ENCODE measurements at regions not wholly inside any gene's neighbourhood (a gene's known extent, or its start where the extent isn't known, plus 50 kb on each side); places are given as distances from the start of the nearest gene placed in this dataset.

DNA sequence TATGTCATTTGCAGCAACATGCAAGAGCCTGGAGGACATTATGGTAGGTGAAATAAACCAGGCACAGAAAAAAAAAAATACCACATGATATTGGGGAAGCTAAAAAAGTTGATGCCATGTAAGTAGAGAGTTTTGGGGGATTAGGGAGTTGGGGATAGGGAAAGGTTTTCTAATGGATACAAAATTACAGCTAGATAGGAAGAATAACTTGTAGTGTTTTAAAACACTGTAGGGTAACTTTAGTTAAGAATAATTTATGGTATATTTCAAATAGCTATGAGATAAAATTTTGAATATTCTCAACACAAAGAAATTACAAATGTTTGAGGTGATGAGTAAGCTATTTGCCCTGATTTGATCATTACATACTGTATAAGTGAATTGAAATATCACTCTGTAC, 1456.7 kb upstream of the MIR17HG start:
- no peak for DNase-seq (ENCODE audit: low read depth in 2 of 2)

DNA sequence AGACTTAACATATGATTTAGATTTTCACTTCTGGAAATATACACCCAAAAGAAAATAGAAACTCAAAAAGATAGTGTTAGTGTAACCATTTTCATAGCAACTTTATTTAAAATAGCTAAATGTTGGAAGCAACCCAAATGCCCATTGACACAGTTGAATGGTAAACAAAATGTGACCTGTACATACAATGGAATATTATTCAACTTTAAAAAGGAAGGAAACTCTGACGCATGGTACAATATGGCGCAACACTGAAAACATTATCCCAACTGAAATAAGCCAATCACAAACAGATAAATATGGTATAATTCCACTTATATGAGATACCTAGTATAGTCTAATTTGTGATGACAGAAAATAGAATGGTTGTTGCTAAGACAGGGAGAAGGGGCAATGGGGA, 1456.1 kb upstream of the MIR17HG start:
- no peak for DNase-seq (ENCODE audit: low read depth in 2 of 2)

DNA sequence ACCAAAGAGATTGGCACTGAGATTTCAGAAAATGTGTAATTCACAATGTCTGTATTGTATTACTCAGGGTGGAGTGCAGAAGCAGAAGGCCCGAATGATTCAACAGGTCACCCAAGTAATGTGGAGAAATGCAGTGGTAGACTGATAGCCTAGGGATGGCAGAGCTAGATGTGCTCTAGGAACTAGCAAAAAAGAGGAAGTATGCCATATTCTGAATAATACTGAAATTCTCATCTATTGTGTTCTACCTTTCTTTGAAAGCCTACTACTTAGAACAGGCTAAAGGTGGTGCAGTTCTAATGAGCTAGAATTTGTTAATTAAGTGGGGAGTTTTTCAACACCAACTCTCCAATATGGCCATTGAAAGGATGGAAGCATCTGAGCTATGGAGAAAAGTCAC, 1449.8 kb upstream of the MIR17HG start:
- DNase-seq (ENCODE audit: low read depth in 2 of 2): no peak

DNA sequence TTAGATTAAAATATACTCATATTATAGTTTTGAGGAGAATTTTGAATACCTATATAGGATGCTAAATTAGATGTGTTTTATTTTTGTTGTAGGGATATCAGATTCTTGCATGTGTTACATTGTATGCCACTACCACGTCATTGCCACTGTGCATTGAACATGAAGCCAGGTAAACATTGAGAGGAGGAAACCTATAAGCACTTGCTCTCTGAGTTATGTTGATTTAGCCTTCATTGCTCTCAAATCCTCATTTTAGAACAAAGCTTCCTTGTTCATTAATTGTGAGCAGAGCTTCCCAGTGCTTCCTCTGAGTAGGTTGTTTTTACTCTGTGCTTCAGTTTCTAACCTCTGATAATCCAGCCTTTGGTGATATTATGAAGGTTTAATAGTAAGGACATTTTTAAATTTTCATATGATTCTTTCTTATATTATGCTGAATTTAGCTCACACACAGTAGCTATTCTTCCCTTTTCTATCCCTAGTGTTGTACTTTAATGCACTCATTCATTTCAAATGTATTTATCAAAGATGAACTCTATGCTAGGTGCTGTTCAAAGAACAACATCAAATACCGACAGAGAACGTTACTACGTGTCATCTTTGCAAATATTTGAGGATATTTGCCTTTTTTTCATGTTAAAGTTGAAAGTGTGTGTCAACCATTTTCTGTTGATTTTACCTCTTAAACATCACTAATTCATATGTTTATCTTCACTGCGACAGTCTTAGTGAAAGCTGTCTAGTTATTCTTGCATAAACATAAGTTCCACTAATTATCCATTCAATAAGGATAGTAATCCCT, 1448.0 kb upstream of the MIR17HG start:
- no peak for DNase-seq (ENCODE audit: low read depth in 2 of 2)

DNA sequence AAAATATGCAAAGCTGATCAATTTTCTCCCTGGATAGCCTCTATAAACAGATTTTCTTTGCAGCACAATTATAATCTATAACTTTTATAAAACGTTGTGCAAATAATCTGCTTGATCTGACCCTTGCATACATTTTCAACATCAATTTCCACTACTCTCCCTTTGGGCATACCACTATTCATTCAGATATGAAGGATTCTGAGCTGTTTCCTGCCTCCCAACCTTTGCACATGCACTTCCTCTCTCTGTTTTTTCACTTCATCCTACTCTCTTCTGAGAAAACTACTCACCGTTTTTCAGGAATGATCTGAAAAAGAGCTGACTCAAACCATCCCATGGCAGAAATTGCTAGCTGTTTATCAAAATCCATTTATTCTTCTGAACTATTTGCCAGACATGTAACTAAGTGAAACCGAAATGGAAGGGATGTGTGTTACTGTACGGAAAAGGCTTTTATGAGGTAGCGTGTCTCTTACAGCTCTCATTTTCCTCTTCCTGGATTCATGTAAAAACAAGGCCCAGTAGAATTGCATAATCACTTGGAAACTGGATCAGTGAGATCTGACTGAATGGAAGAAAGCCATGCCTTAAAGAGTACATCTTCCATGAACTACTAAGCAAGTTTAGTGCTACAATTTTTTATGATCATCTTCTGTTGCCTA, 1447.3 kb upstream of the MIR17HG start:
- DNase-seq (ENCODE audit: low read depth in 2 of 2): no peak

DNA sequence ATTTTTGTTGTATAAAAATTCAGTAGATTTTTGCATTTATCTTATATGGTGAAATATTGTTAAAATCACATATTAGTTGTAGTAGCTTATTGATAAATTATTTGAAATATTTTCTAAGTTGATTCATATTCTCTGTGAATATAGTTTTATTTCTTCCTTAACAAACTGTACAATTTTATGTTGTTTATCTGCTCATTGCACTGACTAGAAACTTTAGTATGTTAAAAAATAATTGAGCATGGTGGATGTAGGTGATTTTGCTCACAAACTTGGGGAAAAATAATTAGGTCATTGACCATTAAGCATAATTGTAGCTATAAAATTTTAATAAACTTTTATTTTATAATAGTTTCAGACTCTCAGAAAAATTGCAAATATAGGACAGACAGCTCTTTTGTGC, 1445.3 kb upstream of the MIR17HG start:
- no peak for DNase-seq (ENCODE audit: low read depth in 2 of 2)

DNA sequence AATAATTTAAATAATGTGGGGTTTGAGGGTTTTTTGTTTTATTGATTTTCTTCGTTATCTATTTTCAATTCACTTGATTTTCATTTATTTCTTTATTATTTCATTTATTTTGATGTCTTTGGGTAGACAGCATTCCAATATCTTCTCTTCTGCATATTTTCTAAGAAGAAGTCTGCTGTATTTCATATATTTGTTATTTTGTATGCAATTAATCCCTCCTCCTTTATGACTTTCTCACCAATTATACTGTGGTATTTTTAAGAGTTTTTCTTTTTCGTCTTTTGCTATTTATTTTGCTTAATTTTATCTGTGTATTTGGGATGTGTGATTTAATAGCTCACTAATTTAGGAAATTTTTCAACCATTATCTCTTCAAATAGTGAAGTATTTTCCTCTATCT, 1444.4 kb upstream of the MIR17HG start:
- no peak for DNase-seq (ENCODE audit: low read depth in 2 of 2)

DNA sequence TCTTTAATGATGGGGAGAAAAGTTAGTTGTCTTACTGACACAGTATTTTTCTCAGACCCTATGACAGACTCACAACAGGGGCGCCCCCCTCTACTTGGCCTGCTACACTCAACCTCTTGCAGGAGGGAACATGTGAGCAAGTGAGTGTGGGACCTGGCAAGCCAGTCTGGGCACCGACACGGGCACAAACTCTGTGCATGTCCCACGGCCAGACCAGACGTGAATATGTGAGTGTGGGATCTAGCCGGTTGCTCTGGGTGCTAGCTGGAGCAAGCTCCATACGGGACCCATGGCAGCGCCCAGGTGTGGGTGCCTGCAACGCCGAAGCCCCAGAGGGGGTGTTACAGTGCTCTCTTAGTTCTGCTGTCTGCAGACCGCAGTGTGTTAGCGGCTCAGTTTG, 1437.3 kb upstream of the MIR17HG start:
- DNase-seq (ENCODE audit: low read depth in 2 of 2): no peak

DNA sequence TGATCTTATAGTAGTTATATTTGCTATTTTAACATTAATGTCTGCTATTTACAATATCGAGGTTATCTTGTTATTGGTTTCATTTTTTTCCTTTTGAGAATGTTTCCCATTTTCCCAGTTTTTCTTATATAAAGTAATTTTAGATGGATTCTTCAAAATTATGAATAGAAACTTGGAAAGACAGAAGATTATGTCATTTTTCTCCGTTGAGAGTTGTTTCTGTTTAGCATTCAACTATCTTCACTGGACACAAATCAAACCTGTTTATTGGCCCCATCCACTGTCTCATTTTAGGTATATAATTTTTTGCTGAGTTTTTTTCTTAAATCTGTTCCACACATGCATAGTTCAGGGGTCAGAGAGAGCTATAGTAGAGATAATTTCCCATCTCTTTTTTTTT, 1430.9 kb upstream of the MIR17HG start:
- no peak for DNase-seq (ENCODE audit: low read depth in 2 of 2)

DNA sequence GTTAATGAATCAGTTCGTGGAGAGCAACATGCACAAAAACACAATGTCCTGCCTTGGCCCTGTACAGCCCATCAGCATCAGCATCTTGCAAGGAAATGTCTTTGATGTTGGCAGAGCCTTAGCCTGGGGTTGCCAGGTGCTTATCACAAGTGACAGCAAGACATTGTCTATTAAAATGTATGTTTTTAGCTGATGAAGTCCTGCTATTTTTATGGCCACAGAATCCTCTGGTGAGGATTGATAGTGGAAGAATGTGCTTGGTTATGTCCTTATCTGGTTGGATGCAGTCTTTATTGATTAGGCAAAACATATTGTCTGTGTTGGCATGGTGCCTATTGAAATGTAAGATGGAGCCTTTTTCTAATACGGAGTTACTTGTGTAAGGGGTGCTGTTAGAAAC, 1427.0 kb upstream of the MIR17HG start:
- DNase-seq (ENCODE audit: low read depth in 2 of 2): no peak

DNA sequence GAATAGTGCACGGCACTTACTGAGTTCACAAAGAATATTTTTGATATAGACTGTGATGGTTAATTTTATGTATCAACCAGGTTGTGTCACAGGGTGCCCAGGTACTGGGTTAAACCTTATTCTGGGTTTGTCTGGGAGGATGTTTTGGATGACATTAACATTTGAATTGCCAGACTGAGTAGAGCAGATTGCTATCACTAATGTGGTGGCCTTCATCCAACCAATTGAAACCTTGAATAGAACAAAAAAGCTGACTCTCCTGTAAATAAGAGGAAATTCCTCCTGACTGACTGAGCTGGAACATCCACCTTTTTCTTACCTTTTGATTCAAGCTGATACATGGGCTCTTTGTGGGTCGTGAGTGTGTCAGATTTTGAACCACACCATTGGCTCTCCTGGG, 1424.4 kb upstream of the MIR17HG start:
- DNase-seq (ENCODE audit: low read depth in 2 of 2): no peak

DNA sequence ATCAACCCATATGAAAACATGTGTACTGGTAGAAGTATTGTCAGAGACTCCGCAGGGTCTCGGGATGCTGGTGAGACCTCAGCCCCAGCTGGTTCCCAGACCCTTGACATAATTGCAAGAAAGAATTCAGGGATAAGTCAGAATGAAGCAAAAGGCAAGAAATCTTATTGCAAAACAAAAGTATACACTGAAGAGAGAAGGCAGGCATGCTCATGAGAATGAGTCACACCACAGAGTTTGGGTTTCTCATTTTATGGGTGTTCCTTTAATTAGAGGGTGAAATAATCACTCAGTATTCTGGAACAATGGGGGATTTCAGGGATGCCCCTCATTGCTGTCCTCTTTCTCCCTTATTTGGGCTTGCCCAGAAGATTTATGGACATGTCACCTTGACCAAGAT, 1423.8 kb upstream of the MIR17HG start:
- DNase-seq (ENCODE audit: low read depth in 2 of 2): no peak

DNA sequence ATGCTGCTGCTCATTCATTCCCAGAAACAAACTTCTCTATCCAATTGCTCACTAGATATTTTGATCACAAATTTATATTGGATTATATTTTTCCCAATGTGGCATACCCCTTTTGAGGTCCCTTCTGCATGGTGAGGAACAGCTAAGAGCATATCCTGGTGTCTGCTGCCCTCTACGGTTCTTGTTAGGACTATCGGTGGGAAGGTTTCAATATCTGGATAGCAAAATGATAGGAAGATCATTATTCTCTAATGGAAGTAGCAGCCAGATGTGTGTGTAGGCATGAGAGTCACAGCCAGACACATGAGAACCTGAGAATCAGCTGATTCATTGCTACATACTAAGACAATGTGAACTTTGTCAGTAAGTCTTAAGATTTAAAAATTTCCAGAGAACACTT, 1422.4 kb upstream of the MIR17HG start:
- DNase-seq (ENCODE audit: low read depth in 2 of 2): no peak

DNA sequence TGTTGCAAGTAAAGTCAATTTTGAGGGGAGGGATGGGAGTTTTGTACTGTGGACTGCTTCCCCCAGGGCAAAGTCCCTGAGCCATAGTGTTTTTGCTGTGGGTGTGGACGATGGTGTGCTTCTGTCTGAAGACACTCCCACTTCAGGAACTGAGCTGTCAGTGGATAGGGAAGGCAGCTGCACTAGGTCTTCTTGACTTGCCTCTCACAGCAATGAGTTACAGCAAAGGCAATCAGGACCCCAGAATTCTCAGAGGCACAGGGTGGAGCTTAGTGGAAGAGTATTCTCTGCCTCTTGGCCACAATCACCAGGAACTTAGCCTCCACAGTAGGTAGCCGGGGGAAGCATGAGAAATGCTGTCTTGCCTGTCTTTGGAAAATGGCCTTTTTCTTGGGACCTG, 1416.6 kb upstream of the MIR17HG start:
- no peak for DNase-seq (ENCODE audit: low read depth in 2 of 2)

DNA sequence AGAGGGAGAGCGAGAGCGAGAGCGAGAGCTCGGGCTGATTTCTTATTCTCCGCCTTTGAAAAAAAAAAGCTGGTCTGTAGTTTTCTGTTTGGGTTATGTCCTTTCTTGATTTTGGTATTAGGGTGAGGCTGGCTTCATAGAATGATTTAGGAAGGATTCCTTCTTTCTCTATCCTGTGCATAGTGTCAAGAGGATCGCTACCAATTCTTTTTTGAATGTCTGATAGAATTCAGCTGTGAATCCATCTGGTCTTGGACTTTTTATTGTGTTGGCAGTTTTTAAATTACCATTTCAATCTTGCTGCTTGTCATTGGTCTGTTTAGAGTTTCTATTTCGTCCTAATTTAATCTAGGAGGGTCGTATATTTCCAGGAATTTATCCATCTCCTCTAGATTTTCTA, 1414.6 kb upstream of the MIR17HG start:
- DNase-seq (ENCODE audit: low read depth in 2 of 2): no peak

DNA sequence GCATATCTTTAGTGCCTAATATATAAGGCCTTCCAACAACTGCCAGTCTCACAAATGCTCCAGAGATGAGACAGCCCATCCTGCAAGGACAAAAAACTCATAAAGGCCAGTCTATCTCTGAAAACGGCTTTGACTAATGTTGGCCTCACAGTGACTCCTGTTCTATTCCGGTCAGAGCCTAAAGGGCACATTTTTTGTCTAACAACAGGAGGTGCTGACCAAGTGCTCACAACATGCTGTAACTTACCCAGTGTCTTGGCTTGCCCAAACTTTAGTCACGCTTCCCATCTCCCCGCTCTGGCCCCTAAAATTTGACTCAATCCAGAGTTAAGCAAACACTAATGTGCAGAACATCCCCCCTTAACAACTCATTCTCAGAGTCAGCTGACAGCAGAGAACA, 1411.2 kb upstream of the MIR17HG start:
- no peak for DNase-seq (ENCODE audit: low read depth in 2 of 2)

DNA sequence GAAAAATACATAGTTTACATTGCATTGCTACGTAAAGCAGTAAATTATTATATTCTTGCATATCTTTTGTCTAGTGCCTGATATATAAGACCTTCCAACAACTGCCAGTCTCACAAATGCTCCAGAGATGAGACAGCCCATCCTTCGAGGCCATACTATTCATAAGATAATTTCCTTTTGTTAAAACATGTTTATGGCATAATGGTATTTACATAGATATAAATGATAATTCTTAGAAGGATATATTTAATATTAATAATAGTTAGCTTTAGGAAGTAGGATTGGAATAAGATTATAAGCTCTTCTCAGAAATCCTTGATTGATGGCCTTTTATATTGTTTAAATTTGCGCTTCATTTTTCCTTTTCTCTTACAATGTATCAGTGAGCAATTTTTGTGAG, 1410.1 kb upstream of the MIR17HG start:
- DNase-seq (ENCODE audit: low read depth in 2 of 2): no peak

DNA sequence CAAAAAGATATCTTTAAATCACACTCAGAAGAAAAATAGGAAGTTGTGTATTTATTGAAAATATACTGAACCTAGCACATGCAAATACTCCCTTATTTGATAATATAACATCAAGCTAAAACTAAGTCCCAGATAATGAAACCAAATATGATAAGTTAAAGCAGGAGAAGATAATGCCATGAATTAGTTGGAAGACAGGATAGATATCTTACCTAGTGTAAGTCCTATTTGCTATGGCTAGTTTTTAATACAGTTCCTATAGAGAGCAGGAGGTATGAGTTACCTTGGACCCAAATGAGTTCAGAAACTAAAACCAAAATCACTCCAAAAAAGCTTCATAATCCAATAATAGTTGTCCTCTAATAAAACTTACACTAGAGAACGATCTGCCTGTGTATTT, 1407.1 kb upstream of the MIR17HG start:
- DNase-seq (ENCODE audit: low read depth in 2 of 2): no peak

DNA sequence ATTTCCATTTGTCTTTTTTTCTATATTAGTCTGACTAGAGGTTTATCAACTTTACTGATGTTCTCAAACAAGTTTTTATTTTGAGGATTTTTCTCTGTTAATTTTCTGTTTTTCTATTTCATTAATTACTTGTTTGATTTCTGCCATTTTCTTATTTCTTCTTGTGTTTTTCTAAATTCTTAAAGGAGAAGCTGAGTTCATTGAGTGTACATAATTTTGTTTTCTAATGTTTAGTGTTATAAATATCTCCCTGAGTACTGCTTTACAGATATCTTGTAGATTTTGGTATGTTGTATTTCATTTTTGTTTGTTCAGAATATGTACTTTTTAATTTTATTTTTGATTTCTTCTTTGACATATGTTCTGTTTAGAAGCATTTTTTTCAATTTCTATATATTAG, 1404.3 kb upstream of the MIR17HG start:
- DNase-seq (ENCODE audit: low read depth in 2 of 2): no peak

DNA sequence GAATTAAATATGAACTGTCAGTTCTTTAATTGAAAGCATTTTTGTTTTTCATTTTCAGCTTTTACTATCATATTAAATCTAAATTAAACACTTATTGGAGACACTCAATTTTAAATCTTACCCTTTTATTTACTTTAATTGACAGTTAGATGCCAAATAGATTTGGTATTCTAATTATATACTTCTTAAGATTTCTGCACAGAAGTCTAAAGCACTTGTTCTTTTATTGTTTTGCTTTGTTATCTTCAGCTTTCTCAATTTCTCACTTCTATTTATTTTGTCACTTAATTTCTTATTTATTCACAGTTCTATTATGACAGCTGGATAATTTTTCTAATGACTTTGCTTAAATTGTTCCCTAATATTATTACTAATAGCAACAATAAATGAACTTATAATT, 1397.3 kb upstream of the MIR17HG start:
- DNase-seq (ENCODE audit: low read depth in 2 of 2): no peak

DNA sequence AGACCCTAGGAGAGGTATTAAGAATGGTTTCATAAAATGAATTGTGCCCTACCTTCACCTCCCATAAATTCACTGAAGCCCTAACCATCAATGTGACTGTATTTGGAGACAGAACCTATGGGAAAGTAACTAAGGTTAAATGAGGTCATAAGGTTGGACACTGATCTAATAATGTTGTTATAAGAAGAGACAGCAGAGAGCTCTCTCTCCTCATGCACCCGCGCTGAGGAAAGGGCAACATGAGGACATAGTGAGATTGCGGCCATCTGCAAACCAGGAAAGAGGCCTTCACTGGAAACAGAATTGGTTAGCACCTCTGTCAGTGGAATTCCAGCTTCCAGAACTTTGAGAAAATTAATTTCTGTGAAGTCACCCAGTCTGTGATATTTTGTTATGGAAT, 1396.1 kb upstream of the MIR17HG start:
- DNase-seq (ENCODE audit: low read depth in 2 of 2): no peak

DNA sequence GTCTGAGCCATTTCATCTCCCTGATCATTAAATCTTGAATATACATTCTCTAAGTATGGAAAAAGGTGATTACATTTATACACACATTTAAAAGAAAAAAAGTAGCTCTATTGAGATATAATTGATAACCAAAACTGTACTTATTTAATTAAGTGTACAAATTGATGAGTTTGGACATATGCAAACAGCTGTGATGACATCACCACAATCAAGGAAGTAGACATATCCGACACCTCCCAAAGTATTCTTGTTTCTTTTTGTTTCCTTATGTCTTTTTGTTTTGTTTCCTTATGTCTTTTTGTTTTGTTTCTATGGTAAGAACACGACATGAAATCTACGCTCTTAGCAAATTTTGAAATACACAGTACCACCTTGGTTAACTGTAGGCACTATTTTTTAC, 1393.9 kb upstream of the MIR17HG start:
- no peak for DNase-seq (ENCODE audit: low read depth in 2 of 2)

DNA sequence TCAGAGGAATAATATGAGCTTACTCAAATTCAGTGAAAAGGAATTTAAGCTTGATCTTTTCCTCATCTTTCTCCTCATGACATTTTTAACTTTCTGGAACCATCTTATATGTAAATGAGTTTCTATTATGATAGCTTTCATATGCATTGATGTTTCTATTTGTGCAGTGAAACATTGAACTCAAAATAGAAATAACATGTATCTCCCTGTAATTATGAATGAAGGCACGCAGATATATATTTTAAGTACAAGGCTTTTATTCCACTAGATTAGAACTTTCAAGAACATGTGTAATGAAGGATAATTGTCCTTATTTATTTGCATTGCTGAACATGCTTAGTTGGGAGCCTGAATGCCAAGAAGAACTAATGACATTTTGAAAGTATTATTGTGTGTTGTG, 1391.7 kb upstream of the MIR17HG start:
- DNase-seq (ENCODE audit: low read depth in 2 of 2): no peak

DNA sequence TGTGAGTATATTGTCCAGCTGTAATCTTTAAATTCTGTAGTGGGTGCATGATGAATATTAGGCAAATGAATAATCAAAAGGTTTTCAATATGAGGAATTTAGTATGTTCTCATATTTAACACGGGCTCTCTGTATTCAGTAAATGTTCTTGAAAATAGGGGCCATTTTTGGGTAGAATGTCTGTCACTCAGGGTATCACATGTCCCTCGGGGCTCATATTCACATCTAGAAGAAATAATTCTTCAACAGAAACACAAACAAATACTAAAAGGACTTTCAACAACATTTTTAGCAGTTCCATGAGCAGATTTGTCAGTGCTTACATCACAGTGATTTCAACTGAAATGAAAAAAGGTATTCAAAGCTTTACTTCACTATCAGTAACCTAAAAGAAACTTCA, 1388.4 kb upstream of the MIR17HG start:
- no peak for DNase-seq (ENCODE audit: low read depth in 2 of 2)

Measured in stimulated activated CD4-positive, alpha-beta T cell treated with anti-CD3 and anti-CD28 coated beads, Interleukin-1b, Interleukin-23, amount 100 ng/mL, for 4 hours (primary cell).